ENCODE measurements at regions not wholly inside any gene's neighbourhood (a gene's known extent, or its start where the extent isn't known, plus 50 kb on each side); places are given as distances from the start of the nearest gene placed in this dataset.
"Not testable (repeated sequence)": the region's sequence is repeated elsewhere in the genome, so short reads cannot be mapped to it uniquely, and the experiment has no call there.

DNA sequence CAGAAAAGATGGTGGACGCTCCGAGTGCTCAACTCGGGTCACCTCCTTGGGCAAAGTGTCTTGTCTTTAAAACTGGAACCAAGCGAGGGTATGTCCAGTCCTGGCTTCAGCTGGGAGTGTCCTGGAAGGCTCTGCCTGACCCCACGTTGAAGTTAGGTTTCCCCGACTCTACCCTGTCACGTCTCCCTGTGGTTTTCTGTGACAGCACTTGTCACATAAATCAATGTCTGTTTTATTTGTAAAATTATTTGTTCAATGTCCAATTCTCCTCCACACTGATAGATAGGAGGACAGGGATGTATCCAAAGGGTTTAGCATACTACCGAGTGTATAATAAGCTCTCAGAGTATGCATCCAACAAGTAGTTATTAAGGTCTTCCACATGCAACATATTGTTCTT, 197.7 kb upstream of the IRF2BP2 start:
- H3K4me1 Mint-ChIP-seq = peaks cover 11% of the 10 kb centered on the region
- H3K9me3 Mint-ChIP-seq; H3K4me3 Mint-ChIP-seq; H3K27ac Mint-ChIP-seq; DNase-seq; H3K27me3 Mint-ChIP-seq (ENCODE audit: low read depth, poor library complexity); H3K36me3 Mint-ChIP-seq (ENCODE audit: low read depth): not testable (repeated sequence)

DNA sequence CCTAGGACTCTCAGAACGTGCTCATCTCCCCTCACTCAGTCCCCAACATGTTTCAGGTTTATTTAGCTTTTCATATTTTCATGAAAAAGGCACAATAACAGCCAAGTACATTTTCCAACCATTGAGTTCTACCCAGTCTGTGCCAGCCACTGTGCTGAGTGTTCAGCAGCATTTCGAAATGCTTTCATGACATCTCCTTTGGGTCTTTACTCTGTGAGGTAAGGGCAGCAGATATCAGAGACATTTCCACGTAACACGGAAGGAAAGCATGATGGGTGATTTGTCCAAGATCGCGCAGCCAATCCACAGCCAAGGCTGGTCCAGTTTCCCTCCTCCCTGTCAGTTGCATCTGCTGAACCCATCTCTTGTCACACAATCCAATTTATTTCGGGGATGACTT, 192.6 kb upstream of the IRF2BP2 start:
- not testable (repeated sequence) for DNase-seq; H3K4me3 Mint-ChIP-seq; H3K4me1 Mint-ChIP-seq; H3K36me3 Mint-ChIP-seq (ENCODE audit: low read depth); H3K27ac Mint-ChIP-seq; H3K27me3 Mint-ChIP-seq (ENCODE audit: low read depth, poor library complexity)
- peaks cover 12% of the 10 kb centered on the region for H3K9me3 Mint-ChIP-seq

DNA sequence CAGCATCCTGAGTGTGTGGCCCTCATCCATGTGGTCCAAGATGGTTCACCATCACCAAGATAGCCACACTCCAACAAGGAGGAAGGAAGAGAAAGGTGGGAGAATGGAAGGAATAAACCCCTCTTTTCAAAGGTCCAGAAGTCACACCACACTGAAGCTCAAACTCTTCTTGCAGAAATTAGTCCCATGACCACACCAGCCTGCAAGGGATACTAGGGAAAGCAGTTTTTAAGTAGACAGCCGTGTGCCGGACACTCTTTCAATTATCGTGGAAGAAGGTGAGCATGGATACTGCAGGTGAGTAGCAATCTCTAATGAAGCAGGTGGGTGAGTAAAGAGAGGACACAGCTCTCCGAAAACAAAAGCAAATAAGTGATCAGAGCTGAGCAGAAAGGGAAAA, 191.7 kb upstream of the IRF2BP2 start:
- not testable (repeated sequence) for H3K27ac Mint-ChIP-seq

DNA sequence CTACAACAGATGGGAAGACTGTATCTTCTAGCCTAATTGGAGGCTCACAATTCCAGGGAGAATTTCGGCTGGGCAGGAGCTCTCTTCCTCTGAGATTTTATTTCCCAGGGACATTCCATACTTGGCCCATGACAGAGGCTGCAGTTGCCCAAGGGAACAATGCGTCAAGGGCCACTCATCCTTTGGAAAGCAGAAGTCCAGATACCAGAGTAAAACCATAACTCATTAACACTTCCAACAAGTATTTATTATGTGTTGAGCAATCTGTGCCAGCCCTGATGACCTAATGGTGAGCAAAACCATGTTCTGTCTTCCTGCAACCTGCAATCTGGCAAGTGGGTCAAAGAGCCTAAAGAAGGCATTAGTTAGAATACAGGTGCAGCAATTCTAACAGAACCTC, 191.2 kb upstream of the IRF2BP2 start:
- peaks cover 12% of the 10 kb centered on the region for H3K9me3 Mint-ChIP-seq
- H3K4me3 Mint-ChIP-seq, H3K27ac Mint-ChIP-seq: not testable (repeated sequence)

More for the DNA sequence above, 191.7 kb upstream of the IRF2BP2 start:
- not testable (repeated sequence) for DNase-seq; H3K4me1 Mint-ChIP-seq; H3K4me3 Mint-ChIP-seq; H3K27me3 Mint-ChIP-seq (ENCODE audit: low read depth, poor library complexity); H3K36me3 Mint-ChIP-seq (ENCODE audit: low read depth)
- peaks cover 12% of the 10 kb centered on the region for H3K9me3 Mint-ChIP-seq

DNA sequence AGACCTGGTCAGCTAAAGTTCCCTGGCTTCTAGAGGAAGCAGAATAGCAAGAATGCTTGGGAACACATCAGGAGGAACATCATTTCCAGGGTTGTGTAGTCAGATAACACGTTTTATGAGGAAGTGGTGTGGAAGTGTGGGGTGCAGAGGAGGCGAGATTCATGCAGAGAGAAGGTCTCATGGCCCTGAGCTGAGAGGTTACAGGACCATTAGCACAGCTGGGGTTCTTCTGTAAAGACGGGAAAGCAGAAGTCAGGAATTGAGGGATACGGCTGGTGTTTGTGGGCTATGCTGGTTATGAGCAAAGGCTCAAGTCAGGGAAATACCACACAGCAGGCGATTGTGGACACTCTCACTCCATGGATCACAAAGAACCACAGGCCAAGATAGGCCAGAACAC, 190.6 kb upstream of the IRF2BP2 start:
- H3K4me1 Mint-ChIP-seq; DNase-seq; H3K4me3 Mint-ChIP-seq; H3K27me3 Mint-ChIP-seq (ENCODE audit: low read depth, poor library complexity); H3K27ac Mint-ChIP-seq; H3K36me3 Mint-ChIP-seq (ENCODE audit: low read depth): not testable (repeated sequence)
- peaks cover 12% of the 10 kb centered on the region for H3K9me3 Mint-ChIP-seq

More for the DNA sequence above, 191.2 kb upstream of the IRF2BP2 start:
- not testable (repeated sequence) for H3K36me3 Mint-ChIP-seq (ENCODE audit: low read depth); H3K4me1 Mint-ChIP-seq; DNase-seq; H3K27me3 Mint-ChIP-seq (ENCODE audit: low read depth, poor library complexity)

DNA sequence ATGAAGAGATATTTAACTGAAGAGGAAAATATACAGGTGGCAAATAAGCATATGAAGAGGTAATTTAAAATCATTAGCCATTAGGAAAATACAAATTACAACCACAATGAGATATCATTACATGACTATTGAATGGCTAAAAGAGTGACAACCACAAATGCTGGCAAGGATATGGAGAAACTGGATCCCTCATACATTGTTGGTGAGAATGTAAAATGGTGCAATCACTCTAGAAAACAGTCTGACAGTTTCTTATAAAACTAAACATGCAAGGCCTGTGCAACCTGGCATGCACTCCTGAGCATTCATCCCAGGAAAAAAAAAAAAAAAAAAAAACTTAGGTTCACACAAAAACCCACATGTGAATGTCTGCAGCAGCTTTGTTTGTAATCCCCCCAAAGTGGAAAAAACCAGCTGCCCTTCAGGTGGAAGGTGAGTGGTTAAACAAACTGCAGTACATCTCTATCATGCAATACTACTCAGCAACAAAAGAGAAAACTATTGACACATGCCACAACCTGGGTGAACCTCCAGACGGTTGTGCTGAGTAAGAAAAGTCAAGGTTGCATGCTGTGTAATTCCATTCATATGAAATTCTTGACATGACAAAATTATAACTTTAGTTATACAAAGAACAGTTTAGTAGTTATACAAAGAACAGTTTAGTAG, 189.2 kb upstream of the IRF2BP2 start:
- H3K4me1 Mint-ChIP-seq; H3K4me3 Mint-ChIP-seq; DNase-seq; H3K27ac Mint-ChIP-seq; H3K27me3 Mint-ChIP-seq (ENCODE audit: low read depth, poor library complexity); H3K36me3 Mint-ChIP-seq (ENCODE audit: low read depth); H3K9me3 Mint-ChIP-seq: not testable (repeated sequence)

DNA sequence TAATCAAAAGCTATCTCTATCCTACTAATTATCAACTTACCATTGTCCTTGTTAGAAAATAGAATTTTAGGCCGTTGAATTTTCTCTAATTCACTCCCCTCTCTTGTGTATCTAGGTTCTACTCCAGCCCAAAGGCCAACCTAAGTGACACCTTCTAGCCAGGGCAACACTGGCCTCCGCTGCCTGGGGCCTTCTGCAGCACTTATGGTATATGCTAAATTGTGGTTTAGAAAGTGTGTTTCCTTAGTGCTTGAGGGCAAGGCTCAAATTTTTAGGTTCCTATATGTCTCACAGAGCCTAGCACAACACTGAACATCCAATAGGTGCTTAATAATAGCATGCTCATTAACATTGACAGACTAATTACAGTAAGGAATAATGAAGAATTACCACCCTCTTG, 187.2 kb upstream of the IRF2BP2 start:
- not testable (repeated sequence) for H3K27me3 Mint-ChIP-seq (ENCODE audit: low read depth, poor library complexity); H3K36me3 Mint-ChIP-seq (ENCODE audit: low read depth); H3K4me3 Mint-ChIP-seq; DNase-seq; H3K9me3 Mint-ChIP-seq; H3K27ac Mint-ChIP-seq; H3K4me1 Mint-ChIP-seq

DNA sequence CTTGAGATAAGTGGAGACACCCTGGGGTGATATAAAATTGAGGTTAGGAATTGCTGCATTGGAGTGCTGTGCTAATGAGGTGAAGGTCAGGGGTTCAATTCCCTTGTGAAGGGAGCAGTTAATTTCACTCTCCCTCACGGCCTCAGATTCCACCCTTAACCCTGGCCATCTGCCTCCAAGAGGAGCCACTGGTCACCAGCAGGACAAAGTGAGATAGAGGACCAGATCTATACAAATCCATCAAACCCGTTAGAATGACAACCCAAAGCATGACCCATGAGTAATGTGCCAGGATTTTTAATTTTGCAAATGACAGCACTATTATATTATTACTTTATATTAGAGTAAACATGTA, 186.4 kb upstream of the IRF2BP2 start:
- not testable (repeated sequence) for H3K4me1 Mint-ChIP-seq; H3K9me3 Mint-ChIP-seq; H3K4me3 Mint-ChIP-seq; DNase-seq; H3K27me3 Mint-ChIP-seq (ENCODE audit: low read depth, poor library complexity); H3K36me3 Mint-ChIP-seq (ENCODE audit: low read depth); H3K27ac Mint-ChIP-seq

DNA sequence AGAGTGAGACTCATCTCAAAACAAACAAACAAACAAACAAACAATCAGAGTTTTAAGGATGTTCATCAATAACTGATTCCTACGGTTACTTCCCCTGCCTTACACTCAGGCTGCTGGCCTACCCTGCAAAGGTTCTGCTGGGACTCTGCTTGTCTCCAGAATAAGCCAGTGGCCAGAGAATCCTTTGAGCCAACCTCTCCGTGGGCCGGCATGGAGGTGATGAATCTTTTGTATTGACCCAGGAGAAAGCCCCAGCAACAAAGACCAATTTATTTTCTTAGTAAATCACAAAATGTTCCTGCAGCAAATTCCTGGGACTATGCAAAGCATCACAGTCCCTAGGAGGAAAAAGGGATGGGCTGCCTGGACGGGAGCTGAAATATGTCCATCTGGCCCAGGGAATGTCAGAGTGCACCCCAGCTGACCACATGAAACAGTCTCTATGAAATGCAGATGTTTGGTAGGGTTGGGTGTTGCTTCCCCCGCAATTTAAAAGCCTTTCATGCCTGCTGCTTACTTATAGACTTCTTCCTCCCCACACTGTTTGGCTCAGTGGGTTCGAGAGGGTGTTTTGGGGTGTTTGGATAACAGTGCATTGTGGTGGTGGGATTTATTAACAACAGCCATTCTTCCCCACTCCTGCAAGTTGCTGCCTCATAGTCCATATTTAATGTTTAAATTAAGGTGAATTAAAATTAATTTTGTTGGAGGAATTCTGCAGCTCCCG, 185.9 kb upstream of the IRF2BP2 start:
- not testable (repeated sequence) for H3K36me3 Mint-ChIP-seq (ENCODE audit: low read depth); H3K4me3 Mint-ChIP-seq; H3K27ac Mint-ChIP-seq; H3K4me1 Mint-ChIP-seq; DNase-seq; H3K9me3 Mint-ChIP-seq; H3K27me3 Mint-ChIP-seq (ENCODE audit: low read depth, poor library complexity)

DNA sequence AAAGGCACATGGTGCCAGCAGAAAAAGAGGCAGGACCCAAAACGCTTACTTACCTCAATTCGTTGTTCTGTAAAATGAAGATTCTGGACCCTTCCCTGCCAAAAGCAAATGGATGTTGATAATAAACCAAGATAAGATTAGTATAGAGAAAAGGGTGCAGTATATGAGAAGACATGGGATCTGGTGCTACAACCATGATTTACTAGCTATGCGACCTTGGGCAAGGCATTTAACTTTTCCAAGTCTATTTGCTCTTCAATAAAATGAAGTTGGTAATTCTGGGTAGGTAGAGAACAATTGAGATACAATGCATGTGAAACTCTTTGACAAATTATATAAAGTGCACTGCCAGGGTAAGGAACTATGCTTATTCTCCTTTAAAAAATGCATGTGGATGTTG, 185.0 kb upstream of the IRF2BP2 start:
- not testable (repeated sequence) for H3K4me1 Mint-ChIP-seq; H3K9me3 Mint-ChIP-seq; H3K27me3 Mint-ChIP-seq (ENCODE audit: low read depth, poor library complexity); DNase-seq; H3K27ac Mint-ChIP-seq; H3K36me3 Mint-ChIP-seq (ENCODE audit: low read depth); H3K4me3 Mint-ChIP-seq

DNA sequence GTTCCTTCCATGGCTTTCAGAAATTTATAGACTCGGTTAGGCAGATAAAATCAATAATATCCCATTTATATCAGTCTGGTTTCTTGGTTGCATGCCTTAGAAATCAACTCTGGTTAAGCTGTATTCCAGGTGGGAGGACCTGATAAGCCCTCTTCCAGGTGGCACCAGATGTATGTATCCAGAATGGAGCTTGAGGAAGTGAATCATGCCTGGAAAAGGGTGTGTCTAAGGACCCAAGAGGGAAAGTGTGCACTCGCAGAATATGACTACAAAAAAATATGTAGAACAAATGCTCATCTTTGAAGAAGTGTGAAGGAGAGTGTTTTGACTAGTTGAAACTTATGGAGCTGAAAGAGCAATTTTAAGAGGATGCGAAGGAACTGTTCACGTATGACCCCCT, 184.5 kb upstream of the IRF2BP2 start:
- not testable (repeated sequence) for H3K4me3 Mint-ChIP-seq; DNase-seq; H3K9me3 Mint-ChIP-seq; H3K27me3 Mint-ChIP-seq (ENCODE audit: low read depth, poor library complexity); H3K36me3 Mint-ChIP-seq (ENCODE audit: low read depth); H3K4me1 Mint-ChIP-seq; H3K27ac Mint-ChIP-seq

DNA sequence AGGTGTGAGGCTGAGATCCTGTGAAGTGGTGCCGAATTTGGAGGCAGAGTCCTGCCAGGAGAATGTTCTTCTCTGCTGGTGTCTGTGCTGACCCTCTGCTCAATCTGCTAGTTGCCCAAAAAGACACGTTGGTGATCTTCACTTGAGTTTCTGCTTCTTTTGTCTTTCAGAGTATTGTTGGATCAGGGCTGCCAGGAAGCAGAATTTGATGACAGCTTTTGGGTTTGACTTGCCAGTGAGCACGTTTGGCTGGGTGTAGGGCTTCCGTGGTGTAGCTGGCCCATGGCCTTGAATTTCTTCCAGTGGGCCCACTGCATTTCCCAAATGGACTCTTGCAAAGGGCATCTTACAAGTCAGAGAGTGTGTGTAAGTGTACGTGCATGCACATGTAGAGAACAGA, 183.9 kb upstream of the IRF2BP2 start:
- not testable (repeated sequence) for H3K27ac Mint-ChIP-seq; H3K36me3 Mint-ChIP-seq (ENCODE audit: low read depth); H3K4me1 Mint-ChIP-seq; DNase-seq; H3K4me3 Mint-ChIP-seq; H3K9me3 Mint-ChIP-seq; H3K27me3 Mint-ChIP-seq (ENCODE audit: low read depth, poor library complexity)

DNA sequence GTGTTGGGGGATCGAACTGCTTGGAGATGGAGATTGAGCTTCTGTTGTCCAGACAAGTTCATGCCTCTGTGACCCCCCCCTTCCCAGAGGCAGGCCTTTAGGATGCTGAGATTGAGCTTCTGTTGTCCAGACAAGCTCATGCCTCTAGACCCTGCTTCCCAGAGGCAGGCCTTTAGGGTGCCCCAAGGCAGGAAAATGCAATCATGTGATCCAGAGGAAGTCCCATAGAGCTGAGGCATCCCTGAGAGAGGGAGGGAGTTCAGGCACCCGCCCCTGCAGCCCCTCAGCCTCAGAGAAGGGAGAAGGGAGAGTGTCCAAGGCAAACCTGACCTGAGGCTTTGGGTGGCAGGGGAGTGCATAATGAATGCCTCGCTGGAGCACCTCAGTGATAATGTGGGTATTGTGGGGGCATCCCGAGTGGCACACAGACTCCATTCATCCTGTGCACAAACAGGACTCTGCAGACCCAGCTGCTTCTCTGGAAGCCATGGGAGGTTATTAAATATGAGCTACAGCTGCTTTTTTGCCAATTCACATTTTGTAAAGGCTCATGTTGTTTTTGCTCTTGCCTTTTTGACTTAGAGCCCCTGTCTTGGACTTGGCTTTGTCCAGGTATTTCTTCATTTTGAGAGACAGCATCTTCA, 182.4 kb upstream of the IRF2BP2 start:
- not testable (repeated sequence) for H3K27me3 Mint-ChIP-seq (ENCODE audit: low read depth, poor library complexity); H3K4me3 Mint-ChIP-seq; DNase-seq; H3K4me1 Mint-ChIP-seq; H3K9me3 Mint-ChIP-seq; H3K27ac Mint-ChIP-seq; H3K36me3 Mint-ChIP-seq (ENCODE audit: low read depth)

DNA sequence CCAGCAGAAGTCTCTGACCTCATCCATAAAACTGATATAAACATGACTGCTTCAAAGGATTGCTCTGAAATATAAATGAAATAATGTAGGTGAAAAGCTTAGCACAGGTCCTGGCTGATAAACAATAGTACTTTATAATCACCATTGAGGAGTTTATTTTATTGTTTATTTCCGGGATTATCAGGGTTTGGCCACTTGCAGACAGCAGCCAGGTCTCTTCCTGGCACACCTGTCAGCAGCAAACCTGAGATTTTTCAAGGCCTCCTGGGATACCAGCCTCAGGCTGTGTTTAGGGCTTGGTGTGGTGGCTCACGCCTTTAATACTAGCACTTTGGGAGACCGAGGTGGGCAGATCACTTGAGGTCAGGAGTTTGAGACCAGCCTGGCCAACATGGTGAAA, 181.6 kb upstream of the IRF2BP2 start:
- not testable (repeated sequence) for H3K27ac Mint-ChIP-seq; DNase-seq; H3K4me3 Mint-ChIP-seq; H3K4me1 Mint-ChIP-seq; H3K36me3 Mint-ChIP-seq (ENCODE audit: low read depth); H3K9me3 Mint-ChIP-seq; H3K27me3 Mint-ChIP-seq (ENCODE audit: low read depth, poor library complexity)

DNA sequence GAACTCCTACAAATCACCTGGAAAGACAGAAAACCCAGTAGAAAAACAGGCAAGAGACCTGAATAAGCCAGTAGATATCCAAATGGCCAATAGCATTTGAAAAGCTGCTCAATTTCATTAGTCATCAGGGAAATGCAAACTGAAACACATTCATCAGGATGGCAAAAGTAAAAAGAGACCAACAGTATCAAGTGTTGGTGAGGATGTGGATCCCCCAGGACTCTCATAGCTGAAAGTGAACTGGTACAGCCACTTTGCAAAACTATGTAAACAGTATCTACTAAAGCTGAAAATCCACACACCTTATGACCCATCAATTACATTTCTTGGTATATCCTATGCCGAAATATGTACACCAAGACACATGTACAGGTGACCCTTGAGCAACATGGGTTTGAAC, 180.4 kb upstream of the IRF2BP2 start:
- not testable (repeated sequence) for DNase-seq; H3K27me3 Mint-ChIP-seq (ENCODE audit: low read depth, poor library complexity); H3K4me3 Mint-ChIP-seq; H3K27ac Mint-ChIP-seq; H3K9me3 Mint-ChIP-seq; H3K4me1 Mint-ChIP-seq; H3K36me3 Mint-ChIP-seq (ENCODE audit: low read depth)

All from nephron progenitor cell (in vitro differentiated cells).